ENCODE measurements at regions not wholly inside any gene's neighbourhood (a gene's known extent, or its start where the extent isn't known, plus 50 kb on each side); places are given as distances from the start of the nearest gene placed in this dataset.

DNA sequence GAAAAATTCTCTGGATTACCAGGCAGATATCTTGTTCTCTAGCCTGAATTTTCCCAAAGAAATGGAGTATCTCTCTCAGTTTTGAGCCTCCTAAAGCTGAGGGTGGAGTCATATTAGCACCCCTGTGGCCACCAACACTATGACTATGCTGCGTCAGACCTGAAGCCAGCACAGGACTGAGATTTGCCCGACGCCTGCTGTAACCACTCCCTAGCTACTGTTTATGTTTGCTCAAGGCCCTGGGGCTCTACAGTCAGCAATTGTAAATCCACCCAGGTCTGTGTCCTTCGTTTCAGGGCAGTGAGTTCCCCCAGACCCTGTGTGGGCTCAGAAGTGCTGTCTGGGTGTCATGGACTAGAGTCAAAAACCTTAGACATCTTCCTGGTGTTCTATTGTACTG, 61.4 kb downstream of the ZXDA start:
- no peak for DNase-seq (ENCODE audit: low spot score)

DNA sequence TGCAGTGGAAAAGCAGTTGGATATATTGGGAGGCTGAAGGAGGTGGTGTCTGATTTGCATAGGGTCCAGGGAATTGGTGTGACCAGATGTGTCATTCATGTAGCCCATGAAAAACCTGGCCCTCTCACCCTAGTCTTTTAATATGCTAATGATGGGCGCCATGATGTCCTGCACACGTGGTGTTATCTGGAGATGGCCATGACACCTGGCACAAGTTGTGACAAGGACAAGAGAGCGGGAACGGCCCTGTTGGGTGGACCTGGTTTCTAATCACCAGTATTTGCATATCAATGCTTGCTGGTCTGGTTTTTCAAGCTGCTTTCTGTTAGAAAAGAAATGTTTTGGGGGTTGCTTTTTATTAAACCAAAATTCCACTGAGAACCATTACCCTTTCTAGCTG, 87.4 kb downstream of the ZXDA start:
- no peak for DNase-seq (ENCODE audit: low spot score)

DNA sequence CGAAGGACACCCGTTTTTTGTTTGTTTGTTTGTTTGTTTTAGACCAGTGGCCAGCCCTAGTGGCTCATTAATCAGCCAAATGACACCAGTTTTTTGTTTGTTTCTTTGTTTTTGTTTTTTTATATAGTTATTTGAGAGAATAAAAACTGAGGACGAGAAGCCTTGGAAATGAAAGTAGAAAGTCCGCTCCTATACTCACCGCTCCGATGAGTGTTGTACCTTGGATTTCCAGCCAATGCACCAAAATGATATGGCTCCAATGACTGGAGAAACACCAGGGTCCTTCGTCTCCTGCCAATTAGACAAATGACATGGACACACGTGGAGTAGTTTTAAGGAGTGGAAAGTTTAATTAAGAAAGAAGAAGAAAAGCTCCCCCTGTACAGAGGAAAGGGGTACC, 87.9 kb downstream of the ZXDA start:
- DNase-seq (ENCODE audit: low spot score): no peak

DNA sequence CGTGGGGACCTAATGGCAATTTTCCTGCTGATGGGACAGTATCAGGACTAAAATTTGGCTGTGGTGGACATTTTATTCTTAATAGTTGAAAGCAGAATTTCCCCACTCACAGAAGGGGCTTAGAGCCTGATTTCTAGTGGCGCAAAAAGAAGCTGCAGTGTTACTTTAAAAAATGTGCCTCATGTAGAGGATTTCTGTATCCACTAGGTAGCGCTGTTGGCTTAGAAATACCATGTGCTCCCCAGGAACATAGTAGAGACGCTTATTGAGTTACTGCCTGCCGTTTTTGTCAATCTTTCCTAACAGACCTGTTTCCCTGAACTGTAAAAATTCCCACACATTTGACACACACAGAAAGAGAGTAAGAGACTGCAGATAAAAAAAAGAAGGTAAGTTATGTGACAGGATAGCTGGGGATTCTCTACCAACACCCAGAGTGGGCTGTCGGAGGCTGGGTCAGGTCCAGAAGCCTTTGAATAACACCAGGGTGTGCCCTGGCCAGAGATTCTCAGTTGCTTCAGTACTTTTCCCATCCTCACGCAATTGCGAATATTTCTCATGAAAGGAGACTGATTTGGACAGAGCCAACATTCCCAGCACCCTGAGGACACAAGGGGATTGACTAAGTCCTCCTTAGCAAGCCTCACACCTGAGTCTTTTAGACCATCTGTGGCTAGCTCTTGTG, 88.4 kb downstream of the ZXDA start:
- peak; percentile 79 for DNase-seq (ENCODE audit: low spot score)

DNA sequence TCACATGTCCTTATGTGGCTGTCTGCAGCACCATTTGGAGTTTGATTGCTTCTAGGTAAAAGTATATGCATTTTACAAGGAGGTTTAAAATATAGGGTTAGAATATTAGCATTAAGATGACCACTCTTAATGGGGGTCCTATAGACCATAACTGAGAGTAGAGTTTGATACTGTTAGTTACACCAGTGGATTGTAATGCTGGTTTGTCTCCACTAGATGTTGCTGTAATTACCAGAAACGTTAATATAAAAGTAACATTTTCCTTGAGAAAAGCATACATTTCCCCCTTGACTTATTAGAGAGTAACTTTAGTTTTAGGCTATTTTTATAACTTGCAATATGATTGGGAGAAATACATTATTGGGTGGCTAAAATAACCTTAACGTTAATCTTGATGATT, 93.0 kb downstream of the ZXDA start:
- DNase-seq (ENCODE audit: low spot score): peak; percentile 26

DNA sequence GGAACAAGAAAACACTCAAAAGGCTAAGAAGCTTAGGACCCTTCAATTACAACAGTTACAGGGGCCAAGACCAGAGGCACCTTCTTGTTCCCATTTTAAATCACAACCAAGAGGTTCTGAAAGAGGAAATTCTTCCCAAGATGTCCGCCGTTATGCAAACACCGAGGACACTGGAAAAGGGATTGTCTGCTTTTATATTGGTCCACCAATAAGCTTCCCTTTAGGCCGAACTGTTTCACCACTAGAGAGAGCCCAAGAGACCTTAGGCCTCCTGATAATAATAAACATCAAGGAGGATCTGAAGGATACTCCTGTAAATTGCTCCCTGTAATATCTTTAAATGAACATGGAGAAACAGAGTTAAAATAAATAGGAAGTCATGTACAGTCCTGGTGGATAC, 92.6 kb upstream of the NLRP2B start:
- DNase-seq (ENCODE audit: low spot score): peak; percentile 2

DNA sequence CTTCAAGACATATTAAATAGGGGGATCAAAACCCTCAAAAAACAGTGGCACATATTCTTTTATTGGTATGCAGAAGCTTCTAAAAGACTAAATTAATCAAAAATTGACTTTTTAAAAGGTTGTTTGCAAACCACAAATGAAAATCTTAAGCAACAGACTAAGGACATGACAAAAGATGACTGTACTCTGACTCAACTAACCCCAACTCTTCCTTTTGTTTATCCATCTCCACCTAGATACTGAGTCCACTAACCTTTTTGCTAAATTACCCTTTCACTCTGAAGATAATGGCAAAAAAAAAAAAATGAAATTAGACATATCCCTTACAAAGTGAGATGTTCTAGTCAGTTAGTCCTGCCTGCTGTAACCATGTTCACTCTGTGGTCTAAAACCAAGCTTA, 91.6 kb upstream of the NLRP2B start:
- no peak for DNase-seq (ENCODE audit: low spot score)

DNA sequence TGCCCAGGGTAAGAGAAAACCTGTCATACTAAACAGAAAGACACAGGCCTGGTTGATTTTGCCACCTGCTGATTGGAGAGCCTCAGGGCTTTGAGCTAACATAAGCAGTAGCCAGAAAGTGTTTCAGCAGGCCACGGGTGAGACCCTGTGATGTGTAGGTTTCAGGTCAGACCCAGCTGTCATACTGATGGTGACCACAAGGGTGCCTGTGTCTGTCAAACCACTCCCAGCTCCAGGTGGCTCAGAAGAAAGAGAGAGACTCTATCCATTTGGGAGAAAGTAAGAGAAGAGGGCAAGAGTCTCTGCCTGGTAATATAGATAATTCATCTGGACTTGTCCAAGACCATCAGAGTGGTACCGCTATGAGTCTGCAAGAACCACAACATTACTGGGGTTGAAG, 72.8 kb upstream of the NLRP2B start:
- peak; percentile 5 for DNase-seq (ENCODE audit: low spot score)

DNA sequence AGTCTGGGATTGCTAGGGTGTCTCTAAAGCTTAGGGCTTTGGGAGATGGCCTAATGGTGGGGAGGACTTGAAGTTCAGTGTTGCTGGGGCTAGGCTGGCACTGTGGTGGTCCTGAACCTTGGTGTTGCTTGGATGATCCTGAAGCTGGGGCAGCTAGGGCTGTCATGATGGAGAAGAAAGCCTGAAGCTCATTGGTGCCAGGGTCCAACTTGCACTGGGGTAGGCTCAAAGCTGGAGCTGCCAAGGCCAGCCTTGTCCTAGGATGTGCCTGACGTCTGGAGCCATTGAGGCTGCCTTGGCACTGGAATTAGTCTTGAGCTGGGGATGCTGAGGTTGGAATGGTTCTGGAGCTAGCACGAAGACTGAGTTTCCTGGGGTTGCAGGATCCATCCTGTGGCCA, 61.0 kb upstream of the NLRP2B start:
- DNase-seq (ENCODE audit: low spot score): no peak

DNA sequence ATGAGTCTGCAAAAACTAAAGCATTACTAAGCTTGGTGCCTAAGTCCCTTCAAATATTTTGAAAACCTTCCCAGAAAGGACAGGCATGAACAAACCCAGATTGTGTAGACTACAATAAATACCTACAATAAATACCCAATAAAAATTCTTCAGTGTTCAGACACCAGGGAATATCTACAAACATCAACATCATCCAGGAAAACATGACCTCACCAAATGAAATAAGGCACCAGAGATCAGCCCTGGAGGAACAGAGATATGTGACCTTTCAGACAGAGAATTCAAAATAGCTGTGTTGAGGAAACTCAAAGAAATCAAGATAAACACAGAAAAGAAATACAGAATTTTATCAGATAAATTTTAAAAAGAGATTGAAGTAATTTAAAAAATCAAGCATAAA, 57.8 kb upstream of the NLRP2B start:
- DNase-seq (ENCODE audit: low spot score): no peak

All from NAMALWA (cell line).